ENCODE measurements at regions not wholly inside any gene's neighbourhood (a gene's known extent, or its start where the extent isn't known, plus 50 kb on each side); places are given as distances from the start of the nearest gene placed in this dataset.

DNA sequence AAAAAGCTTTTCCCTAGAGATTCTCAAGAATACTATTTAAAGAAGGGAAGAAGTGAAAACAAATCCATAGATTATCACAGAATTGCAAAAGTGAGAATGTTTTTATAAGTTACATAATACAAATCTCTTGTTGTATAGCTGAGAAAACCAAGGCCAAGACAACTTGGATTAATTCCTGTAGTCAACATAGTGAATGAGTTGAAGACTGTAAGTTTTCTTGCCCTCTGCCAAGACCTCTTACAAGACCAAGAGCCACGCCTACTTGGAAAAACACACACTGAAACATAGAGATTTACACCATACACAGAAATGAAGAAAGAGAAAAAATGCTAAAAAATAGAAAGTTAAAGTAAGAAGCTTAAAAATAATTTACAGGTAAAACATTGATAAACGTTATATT, 2024.0 kb downstream of the PCDH7 start:
- no peaks in the 10 kb centered on the region for H3K9me3 ChIP-seq
- FAIRE-seq (no peak), DNase-seq (ENCODE audit: low read depth in 1 of 2, low spot score in 1 of 2) (no peak), ATAC-seq (no peak)
- H3K4me1 ChIP-seq, result no peaks in the 10 kb centered on the region
- ChIA-PET CTCF (no interaction called here), POLR2A (no interaction called here)
- no peak overlapping the region for H3K27ac ChIP-seq
- WGBS (ENCODE audit: missing lambda C conversion rate), result 25% methylated on average over 2 of the region's 2 CpGs
- no peak for TF ChIP-seq BHLHE40 (IDR thresholded peaks at IDR 0.05; ENCODE audit: low read depth, low read length)
- TF ChIP-seq NPAS2 (CRISPR knock-in tag; IDR thresholded peaks at IDR 0.05; ENCODE audit: borderline replicate concordance), result no peak
- no peak for TF ChIP-seq SMC3 (IDR thresholded peaks at IDR 0.05)
- TF ChIP-seq POLR2AphosphoS2 (conservative IDR thresholded peaks at IDR 0.05; ENCODE audit: low read length), result no peak
- TF ChIP-seq NR3C1 (IDR thresholded peaks at IDR 0.05), result no peak
- TF ChIP-seq CHD4 (IDR thresholded peaks at IDR 0.05; ENCODE audit: borderline replicate concordance), result no peak
- TF ChIP-seq JUN (IDR thresholded peaks at IDR 0.05), result no peak
- no peak for TF ChIP-seq NFE2L2 (conservative IDR thresholded peaks at IDR 0.05; ENCODE audit: low read length)
- no peak for TF ChIP-seq POLR2A (IDR thresholded peaks at IDR 0.05; ENCODE audit: low read length)
- no peak for TF ChIP-seq SREBF2 (IDR thresholded peaks at IDR 0.05)
- TF ChIP-seq, protein P1, sequence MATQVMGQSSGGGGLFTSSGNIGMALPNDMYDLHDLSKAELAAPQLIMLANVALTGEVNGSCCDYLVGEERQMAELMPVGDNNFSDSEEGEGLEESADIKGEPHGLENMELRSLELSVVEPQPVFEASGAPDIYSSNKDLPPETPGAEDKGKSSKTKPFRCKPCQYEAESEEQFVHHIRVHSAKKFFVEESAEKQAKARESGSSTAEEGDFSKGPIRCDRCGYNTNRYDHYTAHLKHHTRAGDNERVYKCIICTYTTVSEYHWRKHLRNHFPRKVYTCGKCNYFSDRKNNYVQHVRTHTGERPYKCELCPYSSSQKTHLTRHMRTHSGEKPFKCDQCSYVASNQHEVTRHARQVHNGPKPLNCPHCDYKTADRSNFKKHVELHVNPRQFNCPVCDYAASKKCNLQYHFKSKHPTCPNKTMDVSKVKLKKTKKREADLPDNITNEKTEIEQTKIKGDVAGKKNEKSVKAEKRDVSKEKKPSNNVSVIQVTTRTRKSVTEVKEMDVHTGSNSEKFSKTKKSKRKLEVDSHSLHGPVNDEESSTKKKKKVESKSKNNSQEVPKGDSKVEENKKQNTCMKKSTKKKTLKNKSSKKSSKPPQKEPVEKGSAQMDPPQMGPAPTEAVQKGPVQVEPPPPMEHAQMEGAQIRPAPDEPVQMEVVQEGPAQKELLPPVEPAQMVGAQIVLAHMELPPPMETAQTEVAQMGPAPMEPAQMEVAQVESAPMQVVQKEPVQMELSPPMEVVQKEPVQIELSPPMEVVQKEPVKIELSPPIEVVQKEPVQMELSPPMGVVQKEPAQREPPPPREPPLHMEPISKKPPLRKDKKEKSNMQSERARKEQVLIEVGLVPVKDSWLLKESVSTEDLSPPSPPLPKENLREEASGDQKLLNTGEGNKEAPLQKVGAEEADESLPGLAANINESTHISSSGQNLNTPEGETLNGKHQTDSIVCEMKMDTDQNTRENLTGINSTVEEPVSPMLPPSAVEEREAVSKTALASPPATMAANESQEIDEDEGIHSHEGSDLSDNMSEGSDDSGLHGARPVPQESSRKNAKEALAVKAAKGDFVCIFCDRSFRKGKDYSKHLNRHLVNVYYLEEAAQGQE (IDR thresholded peaks at IDR 0.05), result no peak
- TF ChIP-seq HOXB13 (CRISPR knock-in tag; IDR thresholded peaks at IDR 0.05; ENCODE audit: low read depth), result no peak
- TF ChIP-seq ZSCAN20 (CRISPR knock-in tag; IDR thresholded peaks at IDR 0.05), result no peak
- no peak for TF ChIP-seq BCL3 (IDR thresholded peaks at IDR 0.05)
- no peak for TF ChIP-seq JUNB (IDR thresholded peaks at IDR 0.05)
- no peak overlapping the region for H3K4me3 ChIP-seq
- H3K4me2 ChIP-seq, result no peak overlapping the region

DNA sequence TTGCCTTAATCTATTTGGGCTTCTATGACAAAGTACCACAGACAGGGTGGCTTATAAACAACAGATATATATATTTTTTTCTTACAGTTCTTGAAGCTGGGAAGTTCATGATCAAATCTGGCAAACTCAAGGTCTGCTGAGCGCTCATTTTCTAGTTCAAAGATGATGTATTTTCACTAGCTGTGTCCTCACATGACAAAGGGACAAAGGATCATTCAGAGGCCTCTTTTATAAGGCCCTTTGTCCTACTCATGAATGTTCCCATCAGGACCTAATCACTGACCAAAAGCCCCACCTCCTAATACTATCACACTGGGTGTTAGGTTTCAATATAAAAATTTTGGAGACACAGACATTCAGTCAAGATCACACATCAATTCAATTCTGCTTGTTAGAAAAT, 2025.2 kb downstream of the PCDH7 start:
- WGBS (ENCODE audit: missing lambda C conversion rate), result 38% methylated on average over 1 of the region's 1 CpG
- CTCF ChIA-PET, result no interaction called here

GRCh38 chr4:32748061-32748460, 2027.9 kb downstream of the PCDH7 start:
- 43% methylated on average over 11 of the region's 13 CpGs for WGBS (ENCODE audit: missing lambda C conversion rate)
- Histone ChIP-seq H3K4me3 (no peak overlapping the region), H3K9me3 (no peaks in the 10 kb centered on the region), H3K4me2 (no peak overlapping the region), H3K27ac (no peak overlapping the region), H3K4me1 (no peaks in the 10 kb centered on the region)
- TF ChIP-seq HDAC2 (IDR thresholded peaks at IDR 0.05) (no peak), PHF8 (IDR thresholded peaks at IDR 0.05; ENCODE audit: borderline replicate concordance, low read depth) (no peak), HEYL (CRISPR knock-in tag; IDR thresholded peaks at IDR 0.05) (no peak), CTCF (IDR thresholded peaks at IDR 0.05) (no peak), EHF (CRISPR knock-in tag; IDR thresholded peaks at IDR 0.05) (no peak), HOXB5 (CRISPR knock-in tag; IDR thresholded peaks at IDR 0.05) (no peak), RNF2 (IDR thresholded peaks at IDR 0.05; ENCODE audit: borderline replicate concordance, low read depth) (no peak), JUNB (IDR thresholded peaks at IDR 0.05) (no peak)
- FAIRE-seq, result no peak
- no peak for DNase-seq (ENCODE audit: low read depth in 1 of 2, low spot score in 1 of 2)
- ChIA-PET CTCF (no interaction called here), POLR2A (no interaction called here)
- no peak for ATAC-seq

More for the DNA sequence above, 2025.2 kb downstream of the PCDH7 start:
- DNase-seq (ENCODE audit: low read depth in 1 of 2, low spot score in 1 of 2), result no peak
- Histone ChIP-seq H3K4me1 (no peaks in the 10 kb centered on the region), H3K4me3 (no peak overlapping the region), H3K27ac (no peak overlapping the region), H3K4me2 (no peak overlapping the region), H3K9me3 (no peaks in the 10 kb centered on the region)
- ATAC-seq, result no peak
- POLR2A ChIA-PET, result no interaction called here
- TF ChIP-seq CEBPB (IDR thresholded peaks at IDR 0.05), result no peak
- TF ChIP-seq MYC (IDR thresholded peaks at IDR 0.05; ENCODE audit: borderline replicate concordance, low read length), result no peak
- TF ChIP-seq SREBF2 (IDR thresholded peaks at IDR 0.05), result no peak
- no peak for TF ChIP-seq POLR2A (IDR thresholded peaks at IDR 0.05; ENCODE audit: low read length)
- TF ChIP-seq ESRRA (IDR thresholded peaks at IDR 0.05; ENCODE audit: borderline replicate concordance, low read length), result no peak
- no peak for TF ChIP-seq FOXS1 (CRISPR knock-in tag; IDR thresholded peaks at IDR 0.05)
- no peak for TF ChIP-seq MAZ (IDR thresholded peaks at IDR 0.05; ENCODE audit: borderline replicate concordance, low read depth, low read length)
- TF ChIP-seq ZFP36 (IDR thresholded peaks at IDR 0.05; ENCODE audit: borderline replicate concordance, partially characterized antibody), result no peak
- no peak for TF ChIP-seq E2F6 (IDR thresholded peaks at IDR 0.05; ENCODE audit: borderline replicate concordance, low read depth)
- FAIRE-seq, result no peak
